ENCODE measurements at regions not wholly inside any gene's neighbourhood (a gene's known extent, or its start where the extent isn't known, plus 50 kb on each side); places are given as distances from the start of the nearest gene placed in this dataset.

- TF ChIP-seq JUNB (IDR thresholded peaks at IDR 0.05) (no peak), CTCF (IDR thresholded peaks at IDR 0.05) (no peak), ESRRA (IDR thresholded peaks at IDR 0.05; ENCODE audit: borderline replicate concordance, low read length) (no peak), MAX (IDR thresholded peaks at IDR 0.05) (no peak), RFX5 (IDR thresholded peaks at IDR 0.05) (no peak), RAD21 (conservative IDR thresholded peaks at IDR 0.05 in 1 of 2, IDR thresholded peaks at IDR 0.05 in 1 of 2) (no peak), MAFK (IDR thresholded peaks at IDR 0.05; ENCODE audit: partially characterized antibody) (no peak), RCOR1 (IDR thresholded peaks at IDR 0.05; ENCODE audit: low read depth, low read length) (no peak), HOXB13 (CRISPR knock-in tag; IDR thresholded peaks at IDR 0.05; ENCODE audit: low read depth) (no peak), POLR2A (IDR thresholded peaks at IDR 0.05; ENCODE audit: low read length) (no peak), HDAC2 (IDR thresholded peaks at IDR 0.05) (no peak), ZSCAN20 (CRISPR knock-in tag; IDR thresholded peaks at IDR 0.05) (no peak)
These were observed 159.2 kb upstream of the SH3BP4 start for GRCh38 chr2:234792621-234793022.
